ENCODE measurements at regions not wholly inside any gene's neighbourhood (a gene's known extent, or its start where the extent isn't known, plus 50 kb on each side); places are given as distances from the start of the nearest gene placed in this dataset.
"Not testable (repeated sequence)": the region's sequence is repeated elsewhere in the genome, so short reads cannot be mapped to it uniquely, and the experiment has no call there.

GRCh38 chr10:29728541-29729049 lies 93.8 kb upstream of the SVIL start:
- DNase-seq (ENCODE audit: low read depth in 2 of 2): no peak

- not testable (repeated sequence) for DNase-seq (ENCODE audit: low read depth in 2 of 2)
Measured at GRCh38 chr10:29725927-29726326, 91.2 kb upstream of the SVIL start.

GRCh38 chr10:29725133-29725720 lies 90.5 kb upstream of the SVIL start:
- DNase-seq (ENCODE audit: low read depth in 2 of 2): no peak

GRCh38 chr10:29723726-29724125 lies 89.0 kb upstream of the SVIL start:
- no peak for DNase-seq (ENCODE audit: low read depth in 2 of 2)

GRCh38 chr10:29722777-29723176 lies 88.0 kb upstream of the SVIL start:
- no peak for DNase-seq (ENCODE audit: low read depth in 2 of 2)

GRCh38 chr10:29720149-29720548 lies 85.4 kb upstream of the SVIL start:
- DNase-seq (ENCODE audit: low read depth in 2 of 2): no peak

DNA sequence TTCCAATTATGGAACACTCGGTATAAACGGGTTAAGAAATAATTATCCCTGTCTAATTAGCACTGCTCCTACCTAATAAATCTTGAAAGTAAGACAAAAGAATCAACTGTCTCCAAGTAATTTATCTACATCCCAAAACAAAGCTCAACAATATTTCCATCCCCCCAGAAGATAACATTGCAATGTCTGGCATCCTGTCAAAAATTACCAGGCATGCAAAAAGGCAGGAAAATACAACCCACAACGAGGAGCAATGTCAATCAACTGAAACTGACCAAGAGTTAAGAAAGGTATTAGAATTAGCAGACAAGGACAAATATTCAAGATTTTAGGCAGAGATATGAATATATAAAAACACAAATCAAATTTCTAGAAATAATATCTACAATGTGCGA lies 84.5 kb upstream of the SVIL start:
- no peak for DNase-seq (ENCODE audit: low read depth in 2 of 2)

DNA sequence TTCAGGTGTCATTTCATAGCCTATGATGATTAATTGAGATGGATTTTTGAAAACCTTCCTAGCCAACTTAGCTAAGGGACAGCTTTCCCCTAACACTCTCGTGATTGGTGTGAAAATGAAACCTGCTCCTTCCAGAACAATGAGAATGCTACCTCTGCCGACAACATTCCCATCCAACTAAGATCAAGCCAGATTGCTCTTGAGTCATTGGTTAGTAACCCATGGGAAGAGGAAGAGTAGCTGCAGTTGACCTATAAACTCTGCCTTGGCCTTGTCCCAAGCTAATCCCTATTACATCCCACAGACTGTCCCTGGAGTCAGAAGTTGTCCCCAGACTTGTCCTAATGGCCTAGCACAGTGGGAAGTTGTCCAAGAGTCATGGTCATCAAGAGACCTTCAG lies 80.5 kb upstream of the SVIL start:
- no peak for DNase-seq (ENCODE audit: low read depth in 2 of 2)

DNA sequence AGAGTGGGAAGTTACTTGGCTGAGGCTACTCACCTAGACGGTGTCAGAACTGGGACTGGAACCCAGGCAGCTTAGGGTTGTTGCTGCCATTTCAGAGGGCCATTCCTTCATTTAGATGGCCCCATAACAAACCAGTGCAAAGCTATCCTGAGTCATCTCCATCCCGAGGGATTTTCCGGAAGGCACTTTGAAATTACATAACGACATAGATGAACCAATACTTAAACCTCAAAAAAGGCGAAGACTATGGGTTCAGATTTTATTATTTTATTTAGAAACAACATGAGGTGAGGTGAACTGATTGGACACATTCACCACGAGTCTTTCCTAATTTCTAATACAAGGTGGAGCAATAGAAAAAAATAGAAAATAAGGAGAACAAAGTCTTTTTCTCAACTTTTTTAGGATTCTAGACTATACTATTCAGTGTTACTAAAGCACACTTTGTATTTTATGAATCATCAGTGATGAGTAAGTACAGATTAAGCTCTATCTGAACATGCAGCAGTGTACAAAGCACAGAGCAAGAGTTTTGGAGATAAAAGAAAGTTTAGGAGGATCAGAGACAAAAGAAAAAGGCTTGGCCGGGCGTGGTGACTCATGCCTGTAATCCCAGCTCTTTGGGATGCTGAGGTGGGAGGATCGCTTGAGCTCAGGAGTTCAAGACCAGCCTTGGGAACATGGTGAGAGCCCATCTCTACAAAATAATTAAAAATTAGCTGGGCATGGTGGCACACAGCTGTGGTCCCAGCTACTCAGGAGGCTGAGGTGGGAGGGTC lies 79.5 kb upstream of the SVIL start:
- no peak for DNase-seq (ENCODE audit: low read depth in 2 of 2)

GRCh38 chr10:29713450-29713849 lies 78.7 kb upstream of the SVIL start:
- DNase-seq (ENCODE audit: low read depth in 2 of 2): no peak

- no peak for DNase-seq (ENCODE audit: low read depth in 2 of 2)
Measured at GRCh38 chr10:29712108-29712507, 77.3 kb upstream of the SVIL start.

GRCh38 chr10:29710128-29710527 lies 75.4 kb upstream of the SVIL start:
- DNase-seq (ENCODE audit: low read depth in 2 of 2): no peak

GRCh38 chr10:29709484-29710002 lies 74.8 kb upstream of the SVIL start:
- no peak for DNase-seq (ENCODE audit: low read depth in 2 of 2)

- DNase-seq (ENCODE audit: low read depth in 2 of 2): no peak
Measured at GRCh38 chr10:29703271-29703670, 68.5 kb upstream of the SVIL start.

GRCh38 chr10:29702273-29703164 lies 67.7 kb upstream of the SVIL start:
- no peak for DNase-seq (ENCODE audit: low read depth in 2 of 2)

GRCh38 chr10:29701306-29701705 lies 66.5 kb upstream of the SVIL start:
- DNase-seq (ENCODE audit: low read depth in 2 of 2): no peak

DNA sequence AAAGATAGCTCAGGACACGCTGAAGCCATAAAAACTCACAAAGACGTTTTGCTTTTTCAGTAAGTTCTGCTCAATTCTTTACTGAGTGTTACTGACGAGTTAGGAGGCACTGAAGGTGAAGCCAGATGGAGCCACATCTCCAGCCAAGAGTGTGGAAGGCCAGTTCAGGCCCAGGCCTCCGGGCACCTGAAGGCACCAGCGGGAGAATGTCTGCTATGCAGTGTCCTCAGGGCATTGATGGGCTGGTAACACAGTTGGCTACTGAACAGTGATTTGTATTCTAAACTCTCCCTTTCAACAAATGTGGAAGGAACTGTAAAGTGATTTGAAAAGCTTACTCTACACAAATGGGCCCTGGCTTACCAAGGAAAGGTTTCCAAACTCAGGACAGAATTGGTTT lies 64.8 kb upstream of the SVIL start:
- DNase-seq (ENCODE audit: low read depth in 2 of 2): no peak

DNA sequence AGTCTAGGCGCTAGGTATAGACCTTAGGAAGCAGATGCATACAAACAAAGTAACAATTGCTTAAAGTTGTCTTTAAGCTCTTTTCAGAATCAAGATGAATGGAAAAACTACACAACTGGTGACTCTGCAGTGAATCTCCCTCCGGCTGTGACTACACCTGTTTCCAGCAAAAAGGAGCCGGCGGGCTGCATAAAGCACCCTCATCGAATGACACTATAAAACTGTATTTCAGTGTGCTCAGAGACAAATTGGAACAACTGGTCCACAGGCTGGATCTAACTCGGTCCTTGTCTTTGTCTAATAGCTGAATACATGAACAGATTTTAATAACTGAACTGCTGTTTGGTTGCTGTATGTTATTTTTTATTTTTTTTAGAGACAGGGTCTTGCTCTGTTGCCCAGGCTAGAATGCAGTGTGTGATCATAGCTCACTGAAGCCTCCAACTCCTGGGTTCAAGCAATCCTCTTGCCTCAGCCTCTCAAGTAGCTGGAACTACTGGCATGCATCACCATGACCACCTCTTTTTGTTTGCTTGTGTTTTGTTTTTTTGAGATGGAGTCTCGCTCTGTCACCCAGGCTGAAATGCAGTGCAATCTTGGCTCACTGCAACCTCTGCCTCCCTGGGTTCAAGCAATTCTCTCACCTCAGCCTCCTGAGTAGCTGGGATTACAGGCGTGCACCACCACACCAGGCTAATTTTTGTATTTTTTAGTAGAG lies 64.2 kb upstream of the SVIL start:
- DNase-seq (ENCODE audit: low read depth in 2 of 2): no peak

DNA sequence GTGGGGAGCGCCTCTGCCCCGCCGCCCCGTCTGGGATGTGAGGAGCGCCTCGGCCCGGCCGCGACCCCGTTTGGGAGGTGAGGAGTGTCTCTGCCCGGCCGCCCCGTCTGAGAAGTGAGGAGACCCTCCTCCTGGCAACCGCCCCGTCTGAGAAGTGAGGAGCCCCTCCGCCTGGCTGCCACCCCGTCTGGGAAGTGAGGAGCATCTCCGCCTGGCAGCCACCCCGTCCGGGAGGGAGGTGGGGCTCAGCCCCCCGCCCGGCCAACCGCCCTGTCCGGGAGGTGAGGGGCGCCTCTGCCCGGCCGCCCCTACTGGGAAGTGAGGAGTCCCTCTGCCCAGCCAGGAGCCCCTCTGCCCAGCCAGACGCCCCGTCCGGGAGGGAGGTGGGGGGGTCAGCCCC lies 61.8 kb upstream of the SVIL start:
- not testable (repeated sequence) for DNase-seq (ENCODE audit: low read depth in 2 of 2)

- DNase-seq (ENCODE audit: low read depth in 2 of 2): no peak
Measured at GRCh38 chr10:29694121-29694520, 59.4 kb upstream of the SVIL start.

DNA sequence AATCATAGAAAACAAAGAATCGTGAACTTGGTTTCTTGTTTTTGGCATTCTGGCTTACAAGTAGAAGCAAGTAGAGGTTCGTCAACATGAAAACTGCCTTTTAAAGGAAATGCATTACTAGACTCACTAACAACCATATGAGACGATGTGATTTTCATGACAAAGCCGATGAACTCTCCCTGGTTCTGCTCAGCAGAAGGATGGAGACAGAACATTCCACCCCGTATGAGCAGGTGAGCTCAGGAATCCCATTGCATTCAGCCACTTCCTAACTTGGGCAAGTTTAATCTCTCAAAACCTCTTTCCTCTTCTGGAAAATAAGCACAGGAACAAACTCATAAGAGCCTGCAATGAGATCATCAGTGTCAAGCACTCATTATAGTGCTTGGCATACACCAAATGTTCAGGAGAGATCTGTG lies 57.4 kb upstream of the SVIL start:
- DNase-seq (ENCODE audit: low read depth in 2 of 2): no peak

Measured in activated CD8-positive, alpha-beta memory T cell treated with anti-CD3 and anti-CD28 coated beads for 4 hours (primary cell).